ENCODE measurements at regions not wholly inside any gene's neighbourhood (a gene's known extent, or its start where the extent isn't known, plus 50 kb on each side); places are given as distances from the start of the nearest gene placed in this dataset.

GRCh38 chr3:24829629-24830229 lies 335.1 kb upstream of the THRB start:
- peak overlapping the region; percentile 38 to 72 (median 53) for H3K4me3 ChIP-seq
- no peak for DNase-seq
- H3K4me1 ChIP-seq, result peaks cover 3 to 22% (median 5%) of the 10 kb centered on the region in 3 donors
- H3K27ac ChIP-seq, result peak overlapping the region in 2 of 4 donors; percentile 44 to 61
- no peaks in the 10 kb centered on the region for H3K36me3 ChIP-seq
- WGBS, 2 donors, result 3 to 10% methylated on average over 14 to 17 of the region's 37 CpGs
- no peaks in the 10 kb centered on the region for H3K9me3 ChIP-seq
- TF ChIP-seq CTCF (IDR thresholded peaks at IDR 0.05) (no peak), POLR2A (IDR thresholded peaks at IDR 0.05) (no peak)
- intact Hi-C loops (cut with DNase I), result no loop called here
- peaks cover 0 to 54% (median 0%) of the 10 kb centered on the region in 4 donors for H3K27me3 ChIP-seq

GRCh38 chr3:24830230-24831152 lies 335.8 kb upstream of the THRB start:
- Histone ChIP-seq H3K4me3 (peak overlapping the region in 3 of 4 donors; percentile 51 to 72 (median 55)), H3K36me3 (no peaks in the 10 kb centered on the region), H3K27ac (no peak overlapping the region), H3K4me1 (peaks cover 3 to 22% (median 5%) of the 10 kb centered on the region in 3 donors), H3K27me3 (peaks cover 0 to 54% (median 0%) of the 10 kb centered on the region in 4 donors), H3K9me3 (no peaks in the 10 kb centered on the region)
- TF ChIP-seq POLR2A (IDR thresholded peaks at IDR 0.05), result no peak
- TF ChIP-seq CTCF (IDR thresholded peaks at IDR 0.05), result no peak
- DNase-seq, result no peak
- intact Hi-C loops (cut with DNase I), result no loop called here
- WGBS, 2 donors, result 15 to 41% methylated on average over 14 to 31 of the region's 35 CpGs

- H3K36me3 ChIP-seq, result no peaks in the 10 kb centered on the region
- intact Hi-C loops (cut with DNase I), result no loop called here
Observed at GRCh38 chr3:24831221-24831620, 336.6 kb upstream of the THRB start.

GRCh38 chr3:24832891-24833290 lies 338.2 kb upstream of the THRB start:
- no peak overlapping the region for H3K4me3 ChIP-seq
- H3K36me3 ChIP-seq, result no peaks in the 10 kb centered on the region
- H3K27ac ChIP-seq, result no peak overlapping the region
- no peaks in the 10 kb centered on the region for H3K9me3 ChIP-seq
- intact Hi-C loops (cut with DNase I), result no loop called here
- DNase-seq, result no peak
- WGBS, 2 donors, result 39 to 45% methylated on average over 5 of the region's 5 CpGs
- peaks cover 0 to 44% (median 0%) of the 10 kb centered on the region in 4 donors for H3K27me3 ChIP-seq
- TF ChIP-seq CTCF (IDR thresholded peaks at IDR 0.05) (no peak), POLR2A (IDR thresholded peaks at IDR 0.05) (no peak)
- H3K4me1 ChIP-seq, result peaks cover 3 to 23% (median 5%) of the 10 kb centered on the region in 3 donors

More at GRCh38 chr3:24831221-24831620, 336.6 kb upstream of the THRB start:
- peaks cover 0 to 54% (median 0%) of the 10 kb centered on the region in 4 donors for H3K27me3 ChIP-seq
- H3K27ac ChIP-seq, result no peak overlapping the region
- no peaks in the 10 kb centered on the region for H3K9me3 ChIP-seq
- no peak overlapping the region for H3K4me3 ChIP-seq
- H3K4me1 ChIP-seq, result peaks cover 3 to 22% (median 5%) of the 10 kb centered on the region in 3 donors
- TF ChIP-seq CTCF (IDR thresholded peaks at IDR 0.05) (no peak), POLR2A (IDR thresholded peaks at IDR 0.05) (no peak)
- 82 to 87% methylated on average over 6 of the region's 6 CpGs for WGBS, 2 donors
- no peak for DNase-seq

GRCh38 chr3:24834442-24834841 lies 339.8 kb upstream of the THRB start:
- 78 to 80% methylated on average over 4 of the region's 4 CpGs for WGBS, 2 donors
- DNase-seq, result no peak
- H3K27ac ChIP-seq, result no peak overlapping the region
- H3K4me1 ChIP-seq, result peaks cover 3 to 25% (median 5%) of the 10 kb centered on the region in 3 donors
- no peaks in the 10 kb centered on the region for H3K9me3 ChIP-seq
- no peak for TF ChIP-seq CTCF (IDR thresholded peaks at IDR 0.05)
- TF ChIP-seq POLR2A (IDR thresholded peaks at IDR 0.05), result no peak
- no peaks in the 10 kb centered on the region for H3K36me3 ChIP-seq
- intact Hi-C loops (cut with DNase I), result no loop called here
- no peak overlapping the region for H3K4me3 ChIP-seq
- peaks cover 0 to 28% (median 0%) of the 10 kb centered on the region in 4 donors for H3K27me3 ChIP-seq
